GM21360 (cell line): ENCODE measurements at regions not wholly inside any gene's neighbourhood (a gene's known extent, or its start where the extent isn't known, plus 50 kb on each side); places are given as distances from the start of the nearest gene placed in this dataset.

Source experiments
- ATAC-seq: cut with Tn5 transposase; IDR thresholded peaks from one replicate; pipeline ENCODE4 v1.9.1; 2021; ENCODE audit warnings: mild to moderate bottlenecking, moderate library complexity; ENCODE audit not compliant: unreplicated experiment

GRCh38 chr3:16048435-16049318, 125.8 kb upstream of the GALNT15 start:
- peak; percentile 96 for ATAC-seq

GRCh38 chr3:16050641-16051467, 123.6 kb upstream of the GALNT15 start:
- ATAC-seq: no peak

DNA sequence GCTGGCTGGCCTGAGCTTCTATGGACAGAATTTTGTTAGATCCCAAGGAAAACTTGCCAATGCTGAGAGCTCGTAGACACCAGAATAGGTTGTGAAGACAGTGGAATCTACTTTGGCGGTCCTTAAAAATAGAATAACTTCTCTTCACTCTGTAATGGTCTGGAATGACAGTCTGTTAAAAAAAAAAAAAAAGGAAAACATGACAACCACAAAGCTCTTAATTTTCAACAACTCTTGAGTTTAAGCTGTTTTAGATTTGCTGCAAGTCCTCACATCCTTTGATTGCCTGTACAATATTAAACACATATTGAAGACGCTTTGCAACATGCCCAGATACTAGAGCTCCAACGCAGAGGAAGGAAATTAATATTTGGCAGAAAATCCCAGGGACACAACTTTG, 122.8 kb upstream of the GALNT15 start:
- no peak for ATAC-seq

DNA sequence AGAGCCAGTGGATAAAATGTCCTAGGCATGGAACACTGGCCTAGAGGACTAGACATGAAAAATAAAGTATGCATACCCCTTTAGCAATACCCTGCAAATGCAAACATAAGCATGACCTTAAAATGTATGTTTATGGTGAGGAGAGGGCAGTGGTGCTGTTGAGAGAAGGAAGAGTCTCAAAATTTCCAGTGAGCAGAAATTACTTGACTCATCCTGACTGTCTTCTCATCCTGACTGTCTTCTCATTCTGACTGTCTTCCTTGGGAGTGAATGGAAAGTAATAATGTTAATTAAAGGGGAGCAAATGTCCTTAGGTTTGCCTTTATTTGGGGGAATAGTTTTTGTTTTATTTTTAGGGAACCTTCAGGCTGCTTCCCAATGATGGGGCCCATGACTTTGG, 121.5 kb upstream of the GALNT15 start:
- ATAC-seq: no peak

DNA sequence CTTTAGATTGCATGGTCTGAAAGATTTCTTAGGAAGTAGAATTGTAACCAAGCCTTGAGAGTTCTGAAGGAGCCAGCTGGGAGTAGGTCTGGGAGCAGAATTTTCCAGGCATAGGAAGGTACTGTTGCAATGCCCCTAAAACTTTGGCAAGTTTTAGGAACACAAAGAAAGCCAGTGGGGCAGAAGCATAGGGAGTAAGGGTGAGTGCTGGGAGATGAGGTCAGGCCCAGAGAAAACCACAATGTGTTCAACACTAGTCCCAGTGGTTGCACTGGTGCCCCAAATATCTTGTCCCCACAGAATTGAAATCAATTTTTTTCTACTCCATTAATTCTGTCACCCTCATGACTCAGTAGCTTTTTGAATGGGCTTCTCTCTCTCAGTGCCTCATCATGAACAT, 120.7 kb upstream of the GALNT15 start:
- no peak for ATAC-seq

GRCh38 chr3:16055606-16056211, 118.8 kb upstream of the GALNT15 start:
- no peak for ATAC-seq

DNA sequence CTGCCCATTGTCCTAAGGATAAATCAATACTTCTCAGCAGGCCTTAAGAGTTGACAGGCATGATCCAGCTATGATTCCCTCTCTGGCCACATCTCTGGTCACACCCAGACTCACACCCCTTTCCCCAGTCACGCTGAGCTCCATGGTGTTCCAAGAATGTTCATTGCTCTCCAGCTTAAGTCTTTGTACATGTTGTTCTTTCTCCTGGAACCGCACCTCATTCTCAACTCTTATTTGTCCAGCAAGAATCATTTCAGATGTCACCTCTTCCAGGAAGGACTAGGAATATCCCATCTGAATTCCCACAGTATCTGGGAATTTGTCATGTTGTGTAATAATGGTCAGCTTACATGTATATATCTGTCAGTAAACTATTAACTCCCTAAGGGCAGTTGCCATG, 118.3 kb upstream of the GALNT15 start:
- ATAC-seq: no peak

GRCh38 chr3:16058521-16058920, 116.0 kb upstream of the GALNT15 start:
- no peak for ATAC-seq

GRCh38 chr3:16059081-16059537, 115.4 kb upstream of the GALNT15 start:
- ATAC-seq: no peak

DNA sequence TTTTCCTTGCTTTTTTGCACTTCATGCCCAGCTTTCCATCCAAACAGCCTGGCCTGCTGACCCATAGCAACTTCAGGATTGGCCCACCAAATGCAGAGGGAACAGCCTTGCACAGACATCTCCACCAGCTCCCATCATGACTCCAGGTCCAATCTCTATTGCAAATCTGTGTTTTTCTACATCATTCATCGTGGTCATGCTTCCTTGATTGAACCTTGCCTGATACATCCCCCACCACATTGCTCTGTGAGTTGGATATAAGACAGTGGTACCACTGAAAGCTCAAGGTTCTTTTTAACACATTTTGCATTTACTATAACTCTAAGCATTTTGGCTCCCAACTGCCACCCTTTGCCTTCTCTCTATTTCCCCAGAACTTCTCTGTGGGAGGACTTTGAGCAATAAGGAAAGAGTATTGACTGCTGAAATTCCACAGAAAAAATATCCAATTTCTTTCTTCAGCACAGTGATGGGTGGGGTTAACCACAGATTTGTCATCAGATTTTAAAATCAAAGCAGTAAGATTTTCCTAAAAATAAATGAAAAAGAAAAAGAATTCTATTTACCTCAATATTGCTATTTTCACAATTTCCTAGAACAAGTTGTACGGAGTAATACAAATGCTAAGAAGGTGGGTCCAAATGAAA, 114.6 kb upstream of the GALNT15 start:
- ATAC-seq: no peak

- ATAC-seq: no peak
These were observed 114.1 kb upstream of the GALNT15 start for GRCh38 chr3:16060358-16060852.

DNA sequence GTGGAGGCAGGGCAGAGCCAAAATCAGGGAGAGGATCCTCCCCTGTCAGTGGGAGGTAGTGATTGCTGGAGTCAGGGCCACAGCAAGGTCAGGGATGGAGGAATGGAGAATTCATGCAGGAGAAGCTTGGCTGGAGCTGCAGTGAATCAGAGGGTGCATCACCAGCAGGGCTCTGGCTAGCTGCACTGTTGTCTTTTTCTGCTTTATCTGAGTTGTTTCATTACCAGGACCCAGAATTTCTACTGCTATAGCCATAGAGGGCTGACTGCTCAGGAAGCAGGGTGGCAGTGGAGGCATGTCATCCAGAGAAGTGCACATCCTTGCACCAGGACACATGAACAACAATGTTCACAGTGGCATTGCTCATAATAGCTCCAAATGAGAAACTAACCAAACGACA, 113.5 kb upstream of the GALNT15 start:
- ATAC-seq: no peak

- ATAC-seq: no peak
These were observed 113.0 kb upstream of the GALNT15 start for GRCh38 chr3:16061491-16061890.

DNA sequence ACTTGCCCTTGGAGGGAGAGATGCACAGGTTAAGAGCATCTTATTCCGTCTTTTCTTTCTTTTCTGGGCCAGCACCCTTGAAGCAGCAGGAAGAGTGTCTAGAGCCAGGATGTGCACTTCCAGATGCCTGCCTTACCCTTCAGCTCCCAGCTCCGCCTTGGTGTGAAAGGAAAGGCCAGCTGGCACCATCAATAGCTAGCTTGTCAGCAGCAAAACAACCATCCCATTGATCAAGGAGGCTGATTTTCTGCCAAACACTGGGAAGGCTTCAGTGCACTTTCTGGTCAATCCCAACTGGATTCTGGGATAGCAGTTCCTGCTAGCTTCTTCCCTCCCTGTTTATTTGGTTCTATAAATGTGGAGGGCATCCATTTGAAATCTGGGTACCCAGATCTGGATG, 110.9 kb upstream of the GALNT15 start:
- no peak for ATAC-seq

- no peak for ATAC-seq
These were observed 109.7 kb upstream of the GALNT15 start for GRCh38 chr3:16064642-16065414.

- ATAC-seq: no peak
These were observed 107.9 kb upstream of the GALNT15 start for GRCh38 chr3:16066545-16066944.

GRCh38 chr3:16066975-16067374, 107.5 kb upstream of the GALNT15 start:
- ATAC-seq: no peak

- ATAC-seq: no peak
These were observed 106.5 kb upstream of the GALNT15 start for GRCh38 chr3:16067837-16068471.

GRCh38 chr3:16069149-16069922, 105.1 kb upstream of the GALNT15 start:
- no peak for ATAC-seq
